Muscle layer of colon (tissue), 2 donors: ENCODE measurements at regions not wholly inside any gene's neighbourhood (a gene's known extent, or its start where the extent isn't known, plus 50 kb on each side); places are given as distances from the start of the nearest gene placed in this dataset.

Experiments used
- H3K27ac ChIP-seq: one replicate; pipeline ENCODE4 v1.7.0; 2013; ENCODE audit warnings: low read depth, mild to moderate bottlenecking, low read length, moderate library complexity
- H3K27me3 ChIP-seq, 2 donors: one replicate each; pipeline ENCODE4 v1.7.0; 2013; ENCODE audit warnings: low read length in 2 of 2, mild to moderate bottlenecking in 2 of 2; ENCODE audit not compliant: insufficient read depth in 2 of 2, control insufficient read depth in 1 of 2
- H3K36me3 ChIP-seq: one replicate; pipeline ENCODE4 v1.7.0; 2013; ENCODE audit warnings: mild to moderate bottlenecking, low read length; ENCODE audit not compliant: insufficient read depth
- H3K4me1 ChIP-seq: one replicate; pipeline ENCODE4 v1.7.0; 2013; ENCODE audit warnings: mild to moderate bottlenecking, low read length; ENCODE audit not compliant: insufficient read depth
- H3K4me3 ChIP-seq, 2 donors: one replicate each; pipeline ENCODE4 v1.7.0; 2013; ENCODE audit warnings: low read length in 2 of 2, low read depth in 1 of 2, mild to moderate bottlenecking in 1 of 2, moderate library complexity in 1 of 2
- H3K9ac ChIP-seq: one replicate; pipeline ENCODE4 v1.7.0; 2013; ENCODE audit warnings: low read length
- H3K9me3 ChIP-seq: one replicate; pipeline ENCODE4 v1.7.0; 2013; ENCODE audit warnings: mild to moderate bottlenecking, low read length
- donor health status: abdominal sarcoma.
- donor health status: Adenocarcinoma of cecum.

DNA sequence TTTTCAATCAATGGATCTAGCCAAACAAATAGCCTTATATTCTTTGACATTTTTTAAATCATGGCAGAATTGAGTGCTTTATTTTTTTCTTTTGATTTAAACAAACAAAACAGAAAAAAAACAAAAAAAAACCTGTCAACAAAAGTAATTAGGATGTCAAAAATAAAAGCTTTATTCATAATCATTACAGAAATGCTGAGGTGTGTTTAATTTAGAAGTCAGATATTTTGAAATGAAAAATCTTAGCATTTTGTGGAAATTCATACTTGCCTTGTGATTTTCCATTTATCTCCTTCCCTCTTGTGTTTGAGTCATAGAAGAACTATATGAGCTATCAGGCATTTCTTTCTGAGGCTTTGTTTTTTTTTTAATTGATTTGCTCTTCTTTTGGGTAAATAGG is 387.0 kb upstream of the STXBP6 start:
- no peaks in the 10 kb centered on the region for H3K4me1 ChIP-seq
- no peaks in the 10 kb centered on the region for H3K36me3 ChIP-seq
- H3K9me3 ChIP-seq, result no peaks in the 10 kb centered on the region
- no peaks in the 10 kb centered on the region for H3K27me3 ChIP-seq
- H3K27ac ChIP-seq, result no peak overlapping the region
- H3K9ac ChIP-seq, result no peak overlapping the region
- H3K4me3 ChIP-seq, result no peak overlapping the region

DNA sequence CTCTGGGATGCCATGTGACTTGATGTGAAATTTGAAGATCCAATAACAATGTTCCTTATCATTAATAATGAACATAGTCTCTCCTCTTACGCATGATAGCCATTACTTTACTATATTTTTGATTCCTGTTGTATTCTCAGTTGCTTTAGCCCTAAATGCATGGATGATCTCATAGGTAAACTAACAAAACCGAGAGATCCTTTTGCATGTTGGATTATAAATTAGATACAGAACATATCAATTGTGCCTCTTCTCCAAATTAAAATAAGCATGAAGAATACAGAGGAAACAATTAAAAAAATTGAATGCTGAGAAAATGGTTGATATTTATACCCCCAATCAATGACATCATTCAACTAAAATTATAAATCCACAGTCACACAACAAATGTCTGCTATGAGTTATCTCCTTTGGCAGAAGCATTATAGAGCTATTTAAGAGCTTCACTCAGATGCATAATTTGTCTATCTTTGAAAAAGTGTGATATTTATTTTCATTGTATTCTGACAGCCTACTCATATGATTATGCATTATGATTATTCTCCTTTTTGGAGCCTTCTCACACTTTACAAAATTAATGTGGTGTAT is 386.4 kb upstream of the STXBP6 start:
- no peak overlapping the region for H3K9ac ChIP-seq
- no peaks in the 10 kb centered on the region for H3K36me3 ChIP-seq
- H3K27ac ChIP-seq, result no peak overlapping the region
- H3K4me1 ChIP-seq, result no peaks in the 10 kb centered on the region
- no peaks in the 10 kb centered on the region for H3K27me3 ChIP-seq
- no peaks in the 10 kb centered on the region for H3K9me3 ChIP-seq
- no peak overlapping the region for H3K4me3 ChIP-seq

DNA sequence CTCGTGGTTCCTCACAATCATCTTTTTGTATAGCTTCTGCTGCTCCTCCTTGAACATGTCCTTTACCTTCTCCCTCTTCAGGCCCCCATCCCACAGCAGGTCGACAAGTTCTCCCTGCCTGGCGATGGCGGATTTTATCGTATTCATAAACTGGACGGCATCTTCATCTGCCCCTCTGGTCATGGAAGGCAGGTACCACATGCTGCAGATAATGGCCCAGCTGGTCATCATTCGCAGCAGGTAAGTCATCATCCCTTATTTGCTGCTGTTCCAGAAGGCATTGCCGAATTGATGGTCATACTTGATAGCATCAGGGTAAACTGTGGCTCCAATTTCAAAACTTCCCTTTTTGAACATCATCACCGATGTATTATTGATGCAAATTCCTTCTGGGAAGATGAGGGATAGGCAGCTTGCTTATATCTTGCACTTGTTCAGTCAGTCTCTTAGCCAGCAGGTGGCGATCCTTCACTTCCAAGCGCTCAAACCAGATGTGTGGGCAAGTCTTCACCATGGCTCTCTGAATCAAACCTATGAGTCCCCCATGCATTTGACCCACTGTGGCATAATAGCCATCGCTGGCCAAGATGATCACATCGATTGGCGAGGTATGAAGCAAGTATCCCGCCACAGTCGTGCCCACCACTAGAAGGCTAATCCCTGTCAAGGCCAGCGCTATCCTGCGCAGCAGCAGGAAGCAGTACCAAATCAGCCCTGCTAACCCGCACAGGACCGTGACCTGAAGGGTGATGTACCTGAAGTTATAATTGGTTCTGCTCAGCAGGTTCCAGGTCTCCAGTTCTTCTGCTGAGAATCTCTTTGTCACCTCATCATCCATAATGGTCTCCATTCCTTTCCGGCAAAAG is 381.5 kb upstream of the STXBP6 start:
- no peaks in the 10 kb centered on the region for H3K9me3 ChIP-seq
- no peak overlapping the region for H3K4me3 ChIP-seq
- H3K27ac ChIP-seq, result no peak overlapping the region
- no peaks in the 10 kb centered on the region for H3K27me3 ChIP-seq
- no peaks in the 10 kb centered on the region for H3K36me3 ChIP-seq
- no peak overlapping the region for H3K9ac ChIP-seq
- no peaks in the 10 kb centered on the region for H3K4me1 ChIP-seq

DNA sequence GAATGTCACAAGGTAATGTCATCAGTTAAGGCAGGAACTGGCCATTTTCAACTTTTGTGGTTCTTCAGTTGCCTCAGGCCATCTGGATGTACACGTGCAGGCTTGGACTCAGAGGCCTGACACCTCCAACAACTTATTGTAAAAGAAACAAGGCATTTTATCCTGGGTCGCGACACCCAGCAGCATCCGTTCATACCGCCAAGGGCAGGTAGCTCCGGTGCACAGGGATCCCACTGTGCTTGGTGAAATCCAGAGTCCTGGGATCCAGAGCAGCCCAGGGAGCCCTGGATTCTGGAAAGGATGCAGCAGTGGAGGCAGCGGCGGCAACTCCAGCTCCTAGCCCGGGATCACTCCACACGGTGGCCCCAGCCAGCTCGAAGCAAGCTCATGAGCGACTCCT is 380.9 kb upstream of the STXBP6 start:
- H3K4me1 ChIP-seq, result no peaks in the 10 kb centered on the region
- no peaks in the 10 kb centered on the region for H3K27me3 ChIP-seq
- no peak overlapping the region for H3K4me3 ChIP-seq
- no peak overlapping the region for H3K27ac ChIP-seq
- no peak overlapping the region for H3K9ac ChIP-seq
- H3K9me3 ChIP-seq, result no peaks in the 10 kb centered on the region
- H3K36me3 ChIP-seq, result no peaks in the 10 kb centered on the region

DNA sequence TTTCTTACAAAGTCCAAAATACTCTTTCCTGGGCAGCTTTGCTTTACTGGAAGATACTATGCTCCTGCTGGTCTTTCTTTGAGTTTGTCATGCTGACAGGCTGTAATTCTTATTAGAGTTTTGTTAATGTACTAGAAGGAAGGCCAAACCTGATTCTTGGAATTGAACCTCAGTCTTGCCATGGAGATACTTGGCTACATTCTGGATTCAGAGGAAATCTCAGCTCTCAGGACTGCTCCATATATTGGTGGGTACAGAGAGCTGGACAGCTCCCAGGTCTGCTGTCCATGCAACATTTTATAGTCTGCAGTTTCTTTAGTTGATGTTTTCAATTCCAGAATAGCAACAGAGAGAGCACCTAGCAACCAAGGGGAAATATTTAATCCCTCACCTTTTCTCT is 363.1 kb upstream of the STXBP6 start:
- H3K27me3 ChIP-seq, result no peaks in the 10 kb centered on the region
- no peak overlapping the region for H3K9ac ChIP-seq
- peak overlapping the region; percentile 41 for H3K27ac ChIP-seq
- no peaks in the 10 kb centered on the region for H3K9me3 ChIP-seq
- H3K4me1 ChIP-seq, result peaks cover 41% of the 10 kb centered on the region
- H3K4me3 ChIP-seq, result no peak overlapping the region
- H3K36me3 ChIP-seq, result no peaks in the 10 kb centered on the region

DNA sequence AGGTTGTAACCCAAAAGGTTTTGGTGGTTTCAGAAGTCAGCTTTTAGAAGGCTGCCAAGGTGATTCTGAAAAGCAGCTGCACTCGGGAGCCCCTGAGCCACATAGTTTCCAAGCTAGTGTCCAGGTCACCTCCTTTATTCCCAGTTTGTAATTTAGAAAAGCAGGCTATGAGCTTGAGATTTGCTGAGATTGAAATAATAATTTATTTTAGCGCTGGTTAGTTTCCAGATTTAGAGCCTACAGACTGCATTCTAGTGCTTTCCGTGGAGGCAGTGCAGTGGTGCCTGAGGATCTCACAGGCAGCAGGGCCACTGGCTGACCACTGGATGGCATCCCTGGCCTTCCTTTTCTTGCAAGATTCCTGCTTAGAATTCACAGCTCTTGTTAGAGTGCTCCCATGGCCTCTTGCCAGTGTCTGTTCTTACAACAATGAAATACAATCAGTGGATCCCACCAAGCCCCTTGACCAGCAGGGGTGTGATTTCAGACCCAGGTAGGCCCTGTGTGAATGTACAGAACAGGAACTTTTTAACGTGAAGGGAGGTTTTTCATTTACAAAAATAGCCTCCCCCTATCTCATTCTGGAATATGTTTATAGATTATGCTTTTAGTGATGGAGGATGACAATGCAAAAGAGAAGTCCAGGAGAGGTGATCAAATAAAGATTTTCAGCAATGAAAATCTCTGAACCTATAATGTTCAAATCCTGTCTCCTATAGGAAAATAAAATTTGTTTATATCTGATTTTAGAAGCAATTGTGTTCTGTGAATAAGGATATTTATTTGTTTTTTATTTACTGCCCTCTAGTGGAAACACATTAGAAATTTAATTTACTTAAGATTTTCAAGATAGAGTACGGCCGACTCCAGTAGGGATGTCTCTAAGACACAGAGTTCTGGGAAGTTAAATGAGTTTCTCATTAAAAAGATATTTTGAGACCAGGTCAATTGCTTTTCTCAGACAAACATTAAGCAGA is 362.1 kb upstream of the STXBP6 start:
- Histone ChIP-seq H3K4me3 (no peak overlapping the region), H3K9me3 (no peaks in the 10 kb centered on the region), H3K36me3 (no peaks in the 10 kb centered on the region), H3K9ac (no peak overlapping the region), H3K27me3 (no peaks in the 10 kb centered on the region), H3K4me1 (peaks cover 41% of the 10 kb centered on the region), H3K27ac (peak overlapping the region; percentile 51)

DNA sequence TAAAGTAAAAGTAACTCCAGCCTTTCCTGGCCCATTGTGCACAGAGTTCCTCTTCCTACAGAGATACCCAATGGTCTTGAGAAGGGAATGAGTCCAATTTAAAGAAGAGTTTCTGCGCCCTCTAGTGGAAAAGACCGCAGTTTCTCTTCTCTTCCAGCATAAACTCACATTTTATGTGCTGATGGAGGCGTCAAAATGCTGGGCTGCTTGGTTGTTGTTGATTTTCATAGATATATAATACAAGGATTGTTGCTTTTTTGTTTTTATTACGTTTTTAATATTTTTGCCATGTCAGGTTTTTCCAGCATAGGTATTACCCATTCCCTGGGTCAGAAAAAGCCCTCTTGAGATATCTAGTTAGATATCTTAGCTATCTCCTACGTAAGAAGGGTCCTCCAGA is 356.9 kb upstream of the STXBP6 start:
- Histone ChIP-seq H3K4me3 (no peak overlapping the region), H3K27me3 (no peaks in the 10 kb centered on the region)

DNA sequence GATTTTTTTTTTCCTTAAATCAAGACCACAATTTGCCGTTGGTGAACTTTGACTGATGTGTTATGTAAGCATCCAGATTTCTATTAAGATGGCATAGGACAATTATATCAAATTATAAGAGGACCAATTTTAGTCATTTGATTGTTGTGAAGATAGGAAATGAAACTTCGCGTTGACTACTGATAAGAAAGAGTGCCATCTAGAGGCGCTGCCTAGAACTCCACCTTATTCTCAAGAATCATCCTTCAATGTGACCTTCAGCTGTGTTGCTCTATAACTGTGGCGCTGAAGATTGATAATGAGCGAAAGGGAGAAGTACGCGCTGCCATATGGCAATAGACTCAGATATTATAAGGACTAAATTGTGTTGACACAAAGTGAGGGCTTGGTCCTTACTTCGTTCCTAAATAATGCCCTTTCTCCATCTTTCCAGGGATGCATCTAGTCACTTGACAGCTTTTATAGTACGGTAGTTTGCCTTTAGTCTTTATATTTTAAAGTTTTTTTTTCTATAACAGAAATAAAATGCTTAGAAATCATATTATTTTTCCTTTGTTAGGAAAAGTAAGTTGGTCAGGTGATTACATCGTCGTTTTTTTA is 350.8 kb upstream of the STXBP6 start:
- H3K27me3 ChIP-seq, result no peaks in the 10 kb centered on the region
- H3K36me3 ChIP-seq, result no peaks in the 10 kb centered on the region
- no peak overlapping the region for H3K27ac ChIP-seq
- no peaks in the 10 kb centered on the region for H3K4me1 ChIP-seq
- no peak overlapping the region for H3K4me3 ChIP-seq
- H3K9me3 ChIP-seq, result no peaks in the 10 kb centered on the region
- no peak overlapping the region for H3K9ac ChIP-seq

More for the DNA sequence above, 356.9 kb upstream of the STXBP6 start:
- Histone ChIP-seq H3K27ac (no peak overlapping the region), H3K36me3 (no peaks in the 10 kb centered on the region), H3K9me3 (no peaks in the 10 kb centered on the region), H3K4me1 (peaks cover 5% of the 10 kb centered on the region), H3K9ac (no peak overlapping the region)

DNA sequence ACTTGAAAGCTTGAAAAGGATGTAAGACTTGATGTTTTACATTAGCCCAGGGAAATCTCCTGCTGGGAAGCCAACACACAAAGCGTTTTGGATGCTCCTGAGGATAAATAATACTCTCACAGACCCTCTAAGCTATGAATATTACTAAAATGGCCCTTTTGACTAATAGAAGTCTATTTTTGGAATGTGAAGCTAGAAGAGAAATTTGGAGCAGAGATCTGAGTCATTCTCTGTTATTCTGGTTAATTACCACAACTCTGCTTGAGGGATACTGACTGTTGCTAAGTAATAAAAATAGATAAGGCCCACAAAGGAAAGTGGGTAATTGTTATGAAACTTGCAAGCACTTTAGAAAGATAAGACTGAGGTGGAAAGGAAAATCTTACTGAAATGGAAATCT is 346.2 kb upstream of the STXBP6 start:
- Histone ChIP-seq H3K36me3 (no peaks in the 10 kb centered on the region), H3K4me3 (no peak overlapping the region), H3K9ac (no peak overlapping the region), H3K4me1 (no peaks in the 10 kb centered on the region), H3K27ac (no peak overlapping the region), H3K27me3 (no peaks in the 10 kb centered on the region), H3K9me3 (no peaks in the 10 kb centered on the region)

DNA sequence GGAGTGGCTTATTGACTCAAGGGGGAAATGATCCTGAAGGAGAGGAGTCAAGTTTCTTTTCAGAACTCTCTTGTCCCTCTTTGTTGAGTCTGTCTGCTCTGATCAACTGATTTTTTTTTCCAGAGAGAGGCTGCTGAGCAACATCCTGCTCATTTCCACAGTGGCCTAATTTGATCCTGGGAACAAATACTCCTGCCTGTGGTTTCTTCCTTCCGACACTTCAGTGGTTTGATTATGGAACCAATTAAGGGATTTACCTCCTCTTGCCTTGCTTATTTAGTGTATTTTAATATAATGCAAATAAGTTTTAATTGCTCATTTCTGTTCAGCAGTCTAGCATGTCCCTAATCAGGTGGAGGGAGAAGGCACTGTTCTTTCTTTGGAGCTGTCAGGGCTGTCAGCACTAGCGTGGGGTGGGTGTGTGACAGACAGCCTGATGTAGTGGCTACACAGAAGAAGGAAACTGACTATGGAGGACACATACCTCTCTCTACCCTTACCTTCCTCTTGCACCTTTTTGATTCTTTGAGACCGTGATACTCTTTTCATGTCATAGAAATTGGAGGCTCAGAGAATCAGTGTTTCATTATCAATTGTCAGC is 344.9 kb upstream of the STXBP6 start:
- H3K36me3 ChIP-seq, result no peaks in the 10 kb centered on the region
- H3K27ac ChIP-seq, result no peak overlapping the region
- H3K27me3 ChIP-seq, result no peaks in the 10 kb centered on the region
- H3K9me3 ChIP-seq, result no peaks in the 10 kb centered on the region
- no peak overlapping the region for H3K4me3 ChIP-seq
- no peaks in the 10 kb centered on the region for H3K4me1 ChIP-seq
- no peak overlapping the region for H3K9ac ChIP-seq

DNA sequence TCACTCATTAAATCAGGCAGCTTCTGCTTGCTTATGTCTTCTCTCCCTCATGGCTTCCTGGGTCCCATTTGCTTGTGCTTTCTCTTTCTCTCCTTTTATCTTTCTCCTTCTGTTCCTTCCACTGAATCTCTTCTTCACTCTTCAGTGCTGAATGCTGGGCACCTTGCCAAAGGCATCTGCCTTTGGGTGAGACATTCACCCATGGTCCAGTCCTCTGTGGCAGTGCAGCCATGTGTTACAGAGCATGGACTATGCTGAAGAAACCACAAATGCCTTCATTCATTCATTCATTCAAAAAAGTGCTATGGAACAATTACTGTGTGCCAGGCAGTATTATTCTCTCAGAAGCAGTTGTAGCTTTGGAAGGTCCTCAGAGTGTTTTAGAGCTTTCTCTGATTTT is 344.4 kb upstream of the STXBP6 start:
- H3K4me3 ChIP-seq, result no peak overlapping the region
- H3K36me3 ChIP-seq, result no peaks in the 10 kb centered on the region
- H3K27ac ChIP-seq, result no peak overlapping the region
- no peaks in the 10 kb centered on the region for H3K27me3 ChIP-seq
- no peak overlapping the region for H3K9ac ChIP-seq
- no peaks in the 10 kb centered on the region for H3K9me3 ChIP-seq
- no peaks in the 10 kb centered on the region for H3K4me1 ChIP-seq
